HG03280 (cell line): ENCODE measurements at regions not wholly inside any gene's neighbourhood (a gene's known extent, or its start where the extent isn't known, plus 50 kb on each side); places are given as distances from the start of the nearest gene placed in this dataset.

ENCODE experiments used
- ATAC-seq: cut with Tn5 transposase; IDR thresholded peaks from one replicate; pipeline ENCODE4 v1.9.1; 2021; ENCODE audit warnings: mild to moderate bottlenecking, moderate library complexity; ENCODE audit not compliant: unreplicated experiment

- ATAC-seq = no peak
Measured at GRCh38 chr10:24113901-24114300, 95.0 kb upstream of the KIAA1217 start.

GRCh38 chr10:24114556-24114955 lies 94.4 kb upstream of the KIAA1217 start:
- no peak for ATAC-seq

- ATAC-seq = no peak
Measured at GRCh38 chr10:24115403-24115802, 93.5 kb upstream of the KIAA1217 start.

DNA sequence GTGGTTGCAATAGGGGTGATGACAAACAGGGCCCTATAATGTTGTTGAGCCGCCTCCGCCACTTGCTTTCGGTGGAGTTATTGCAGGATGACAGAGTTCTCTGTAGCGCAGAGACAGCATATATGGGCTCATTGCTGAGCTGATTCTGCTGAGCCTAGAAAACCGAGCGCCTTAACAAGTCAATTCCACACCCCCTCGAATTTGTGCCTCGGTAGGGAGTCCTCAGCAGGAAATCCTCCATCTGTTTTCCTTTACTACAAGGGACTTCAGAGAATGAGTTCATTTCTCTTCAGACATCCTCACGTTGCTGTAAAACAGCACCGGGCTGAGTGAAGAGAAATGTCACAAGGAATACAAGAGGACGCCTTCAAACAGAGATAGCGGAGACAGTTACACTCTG lies 90.7 kb upstream of the KIAA1217 start:
- no peak for ATAC-seq

DNA sequence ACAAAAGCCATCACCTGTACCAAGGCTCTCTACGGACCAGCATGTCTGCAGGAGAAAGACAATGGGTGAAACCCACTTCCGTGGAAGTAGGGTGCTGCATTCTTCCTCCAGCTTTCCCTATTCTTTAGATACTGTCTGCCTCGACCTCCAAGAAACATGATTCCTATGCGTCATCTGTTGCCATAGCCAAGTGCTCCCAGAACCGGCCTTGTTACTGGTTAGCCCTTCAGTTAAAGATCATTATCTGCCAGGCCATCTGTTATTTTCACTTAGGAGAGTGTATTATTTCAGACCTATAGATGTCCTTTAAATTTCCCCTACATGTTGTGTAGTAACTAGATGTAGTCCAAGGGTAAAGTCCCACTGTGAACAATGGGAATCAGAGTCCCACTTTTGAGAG lies 89.0 kb upstream of the KIAA1217 start:
- ATAC-seq = no peak

DNA sequence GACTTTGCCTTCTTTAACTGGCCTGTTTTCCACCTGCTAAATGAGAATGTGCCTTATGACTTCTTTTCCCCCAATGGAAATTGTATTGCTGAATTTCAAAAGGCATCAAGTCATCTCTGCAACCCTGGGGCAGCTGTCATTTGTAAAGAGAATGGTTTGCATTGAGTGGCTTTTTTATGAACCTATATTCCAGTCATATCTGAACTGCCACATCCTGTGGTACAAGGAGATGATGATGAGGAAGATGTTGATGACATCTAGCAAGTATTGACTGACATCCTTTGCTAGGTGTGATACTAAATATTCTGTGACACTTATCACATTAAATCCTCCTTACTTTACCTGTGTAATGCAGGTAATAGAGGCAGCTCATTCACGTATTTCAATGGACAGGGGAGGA lies 88.3 kb upstream of the KIAA1217 start:
- no peak for ATAC-seq

GRCh38 chr10:24127516-24127915 lies 81.4 kb upstream of the KIAA1217 start:
- no peak for ATAC-seq

DNA sequence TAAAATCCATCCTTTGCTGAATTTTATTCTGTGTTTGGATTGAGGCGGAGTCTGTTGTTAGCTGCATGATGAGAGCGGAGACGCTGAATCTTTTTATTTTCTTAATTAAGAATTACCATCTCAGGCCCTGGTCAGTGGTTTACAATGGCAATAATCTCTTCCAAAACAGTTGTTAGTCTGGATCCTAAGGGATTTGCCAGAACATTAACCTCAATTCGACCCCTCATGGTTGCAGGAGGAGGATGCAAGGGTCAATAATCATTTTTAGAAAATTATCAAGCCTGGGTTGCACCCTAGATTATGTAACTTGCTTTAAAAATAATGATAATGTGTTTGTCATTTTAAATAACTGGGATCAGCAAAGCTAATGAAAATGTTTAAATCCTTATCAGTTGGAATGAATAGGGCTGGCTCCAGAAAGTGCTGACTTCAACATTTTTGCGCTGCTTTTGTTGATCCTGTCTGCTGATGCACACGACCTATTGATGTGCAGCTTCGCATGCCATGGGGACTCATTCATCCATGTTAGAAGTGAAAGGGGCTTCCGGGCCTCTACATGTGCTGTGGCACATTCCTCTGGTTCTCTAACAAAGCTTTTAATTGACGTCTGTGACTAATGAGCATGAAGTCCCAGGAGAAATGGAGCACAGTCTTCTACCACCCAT lies 80.7 kb upstream of the KIAA1217 start:
- no peak for ATAC-seq

- ATAC-seq = no peak
Measured at GRCh38 chr10:24132741-24133140, 76.2 kb upstream of the KIAA1217 start.

DNA sequence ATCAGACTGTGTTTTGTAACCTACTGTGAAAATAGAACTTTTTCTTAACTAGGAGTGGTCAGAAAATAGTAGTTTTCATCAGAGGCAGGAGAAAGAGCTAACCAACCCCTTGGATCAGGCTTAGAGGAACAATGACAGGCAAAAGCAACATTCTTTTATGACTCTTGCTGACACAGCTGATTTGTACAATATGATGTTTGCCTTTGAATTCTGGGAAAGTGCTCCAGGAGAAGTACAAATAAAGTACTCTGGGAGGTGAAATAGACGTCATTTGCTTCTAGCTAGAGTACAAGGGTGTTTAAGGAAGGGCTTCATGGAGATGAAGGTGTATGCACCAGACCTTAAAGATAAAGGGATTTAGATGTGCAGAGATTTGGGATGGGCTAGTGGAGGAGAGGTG lies 75.1 kb upstream of the KIAA1217 start:
- no peak for ATAC-seq

- no peak for ATAC-seq
Measured at GRCh38 chr10:24136070-24136469, 72.9 kb upstream of the KIAA1217 start.

GRCh38 chr10:24147321-24147720 lies 61.6 kb upstream of the KIAA1217 start:
- ATAC-seq = no peak

DNA sequence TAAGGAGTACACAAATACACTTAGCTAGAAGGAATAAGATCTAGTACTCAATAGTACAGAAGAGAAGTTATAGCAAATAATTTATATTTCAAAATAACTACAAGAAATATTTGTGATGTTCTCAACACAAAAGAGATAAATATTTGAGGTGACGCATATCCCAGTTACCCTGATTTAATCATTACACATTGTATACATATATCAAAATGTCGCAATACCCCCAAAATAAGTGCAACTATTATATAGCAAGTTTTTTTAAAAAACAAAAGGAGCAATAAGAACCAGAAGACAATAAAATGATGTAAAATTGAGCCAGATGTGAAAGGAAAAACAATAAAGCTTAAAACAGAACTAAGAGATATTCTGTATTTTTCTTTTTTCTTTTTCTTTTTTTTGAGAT lies 59.3 kb upstream of the KIAA1217 start:
- ATAC-seq = no peak

- no peak for ATAC-seq
Measured at GRCh38 chr10:24150853-24151252, 58.1 kb upstream of the KIAA1217 start.

DNA sequence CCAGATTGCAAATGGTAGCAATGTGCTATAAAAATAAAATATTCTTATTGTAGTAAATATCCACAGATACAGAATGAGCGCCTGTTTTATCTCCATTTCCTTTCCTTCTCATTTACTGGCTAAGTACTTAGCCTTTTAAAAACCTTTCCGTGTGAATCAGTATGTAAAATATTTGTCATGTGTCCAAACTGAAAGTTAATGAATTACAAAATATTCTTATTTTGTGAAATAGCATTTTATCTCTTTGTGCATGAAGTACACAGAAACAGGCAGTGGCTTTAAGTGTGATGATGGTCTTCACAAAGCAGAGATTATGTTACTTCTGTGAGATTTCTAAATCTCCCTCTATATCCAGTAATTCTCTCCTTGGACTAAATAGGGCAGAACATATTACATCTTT lies 56.7 kb upstream of the KIAA1217 start:
- ATAC-seq = no peak

- no peak for ATAC-seq
Measured at GRCh38 chr10:24153031-24153430, 55.9 kb upstream of the KIAA1217 start.

- ATAC-seq = no peak
Measured at GRCh38 chr10:24153537-24153936, 55.4 kb upstream of the KIAA1217 start.

GRCh38 chr10:24156686-24157085 lies 52.3 kb upstream of the KIAA1217 start:
- no peak for ATAC-seq

- no peak for ATAC-seq
Measured at GRCh38 chr10:24157567-24157966, 51.4 kb upstream of the KIAA1217 start.
